Right atrium auricular region (tissue), 2 donors: ENCODE measurements at regions not wholly inside any gene's neighbourhood (a gene's known extent, or its start where the extent isn't known, plus 50 kb on each side); places are given as distances from the start of the nearest gene placed in this dataset.
"Not testable (repeated sequence)": the region's sequence is repeated elsewhere in the genome, so short reads cannot be mapped to it uniquely, and the experiment has no call there.

Experiments used
- DNase-seq: peaks from one replicate; pipeline ENCODE4 v3.0.0-alpha.2; 2019; ENCODE audit warnings: low spot score
- H3K27ac ChIP-seq, 2 donors: fragments of 200-600 bp; sonication (generic); 1 replicate in 1 of 2; 2 replicates in 1 of 2; pipeline ENCODE4 v1.5.1; 2016 to 2019
- H3K27me3 ChIP-seq, 2 donors: fragments of 200-600 bp; sonication (generic); one replicate each; pipeline versions ENCODE4 v1.5.1 to v1.6.0; 2017 to 2019
- H3K36me3 ChIP-seq: fragments of 200-600 bp; sonication (generic); one replicate; pipeline ENCODE4 v1.5.1; 2016
- H3K4me1 ChIP-seq, 2 donors: fragments of 200-600 bp; sonication (generic); one replicate each; pipeline versions ENCODE4 v1.5.1 to v1.6.0; 2017 to 2019
- H3K4me3 ChIP-seq, 2 donors: fragments of 200-600 bp; sonication (generic); 1 replicate in 1 of 2; 2 replicates in 1 of 2; pipeline ENCODE4 v1.5.1; 2017 to 2019; ENCODE audit warnings: mild to moderate bottlenecking in 1 of 2, moderate library complexity in 1 of 2
- H3K9me3 ChIP-seq, 2 donors: fragments of 200-600 bp; sonication (generic); one replicate each; pipeline ENCODE4 v1.5.1; 2019
- TF ChIP-seq, protein P1 (sequence below), 2 donors: fragments of 200-600 bp; sonication (generic); IDR thresholded peaks; one replicate each; pipeline ENCODE4 v1.5.1; 2019; ENCODE audit warnings: antibody characterized with exemption in 2 of 2

GRCh38 chr2:210946395-210946794 lies 390.0 kb downstream of the CPS1 start:
- Histone ChIP-seq H3K4me3 (no peak overlapping the region), H3K36me3 (no peaks in the 10 kb centered on the region), H3K27ac (no peak overlapping the region), H3K4me1 (no peaks in the 10 kb centered on the region), H3K27me3 (no peaks in the 10 kb centered on the region), H3K9me3 (no peaks in the 10 kb centered on the region)
- TF ChIP-seq, protein P1, sequence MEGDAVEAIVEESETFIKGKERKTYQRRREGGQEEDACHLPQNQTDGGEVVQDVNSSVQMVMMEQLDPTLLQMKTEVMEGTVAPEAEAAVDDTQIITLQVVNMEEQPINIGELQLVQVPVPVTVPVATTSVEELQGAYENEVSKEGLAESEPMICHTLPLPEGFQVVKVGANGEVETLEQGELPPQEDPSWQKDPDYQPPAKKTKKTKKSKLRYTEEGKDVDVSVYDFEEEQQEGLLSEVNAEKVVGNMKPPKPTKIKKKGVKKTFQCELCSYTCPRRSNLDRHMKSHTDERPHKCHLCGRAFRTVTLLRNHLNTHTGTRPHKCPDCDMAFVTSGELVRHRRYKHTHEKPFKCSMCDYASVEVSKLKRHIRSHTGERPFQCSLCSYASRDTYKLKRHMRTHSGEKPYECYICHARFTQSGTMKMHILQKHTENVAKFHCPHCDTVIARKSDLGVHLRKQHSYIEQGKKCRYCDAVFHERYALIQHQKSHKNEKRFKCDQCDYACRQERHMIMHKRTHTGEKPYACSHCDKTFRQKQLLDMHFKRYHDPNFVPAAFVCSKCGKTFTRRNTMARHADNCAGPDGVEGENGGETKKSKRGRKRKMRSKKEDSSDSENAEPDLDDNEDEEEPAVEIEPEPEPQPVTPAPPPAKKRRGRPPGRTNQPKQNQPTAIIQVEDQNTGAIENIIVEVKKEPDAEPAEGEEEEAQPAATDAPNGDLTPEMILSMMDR (IDR thresholded peaks at IDR 0.05) = no peak
- no peak for DNase-seq

- DNase-seq, H3K27me3 ChIP-seq, H3K4me1 ChIP-seq, H3K4me3 ChIP-seq, H3K36me3 ChIP-seq, H3K27ac ChIP-seq, H3K9me3 ChIP-seq: not testable (repeated sequence)
Measured at GRCh38 chr2:210950434-210951060, 394.1 kb downstream of the CPS1 start.

DNA sequence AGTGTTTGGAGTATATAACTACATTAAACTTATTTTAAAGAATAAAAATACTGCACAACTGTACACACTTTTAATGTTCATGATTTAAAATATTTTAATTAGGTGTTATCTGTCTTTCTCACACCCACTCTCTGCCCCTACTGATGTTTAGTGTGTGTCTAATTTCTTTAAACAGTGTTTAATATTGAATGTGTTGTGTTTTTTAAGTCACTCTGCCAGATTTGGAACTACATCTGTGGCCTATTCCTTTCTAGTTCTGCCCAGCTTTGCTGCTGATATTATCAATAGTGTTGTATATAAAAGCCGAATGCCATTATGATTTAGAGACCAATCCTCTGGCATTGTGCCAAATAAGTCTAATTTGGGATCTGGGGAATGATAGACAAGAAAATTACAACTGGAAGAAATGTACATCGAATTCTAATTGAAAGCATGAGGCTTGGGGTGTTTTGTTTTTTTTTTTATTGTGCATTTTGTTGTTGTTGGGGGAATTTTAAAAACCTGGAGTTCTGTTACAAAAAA lies 398.0 kb downstream of the CPS1 start:
- no peak overlapping the region for H3K4me3 ChIP-seq
- no peaks in the 10 kb centered on the region for H3K9me3 ChIP-seq
- no peak for DNase-seq
- H3K27me3 ChIP-seq = no peaks in the 10 kb centered on the region
- TF ChIP-seq, protein P1 (IDR thresholded peaks at IDR 0.05) = no peak
- no peak overlapping the region for H3K27ac ChIP-seq
- no peaks in the 10 kb centered on the region for H3K36me3 ChIP-seq
- no peaks in the 10 kb centered on the region for H3K4me1 ChIP-seq

DNA sequence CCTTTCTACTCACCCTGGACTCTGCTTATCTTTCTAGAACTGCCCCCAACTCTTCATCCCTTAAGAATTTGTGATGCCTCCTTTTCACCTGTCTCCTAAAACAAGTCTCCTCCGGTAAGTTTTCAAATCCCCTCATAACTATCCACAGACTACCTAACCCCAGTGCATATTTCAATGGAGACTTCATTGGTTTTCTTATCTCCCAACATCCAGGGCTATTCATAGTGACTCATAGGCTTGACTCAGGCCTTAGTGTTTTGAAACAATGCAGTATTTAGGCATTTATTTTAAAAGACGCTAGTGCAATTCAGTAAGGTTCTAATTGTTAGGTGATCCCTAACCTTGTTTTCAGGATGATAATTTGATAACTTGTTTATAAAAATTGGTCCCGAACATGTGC lies 399.2 kb downstream of the CPS1 start:
- no peaks in the 10 kb centered on the region for H3K9me3 ChIP-seq
- DNase-seq = no peak
- H3K4me1 ChIP-seq = no peaks in the 10 kb centered on the region
- H3K4me3 ChIP-seq = no peak overlapping the region
- no peaks in the 10 kb centered on the region for H3K27me3 ChIP-seq
- no peak overlapping the region for H3K27ac ChIP-seq
- no peaks in the 10 kb centered on the region for H3K36me3 ChIP-seq
- TF ChIP-seq, protein P1 (IDR thresholded peaks at IDR 0.05) = no peak

DNA sequence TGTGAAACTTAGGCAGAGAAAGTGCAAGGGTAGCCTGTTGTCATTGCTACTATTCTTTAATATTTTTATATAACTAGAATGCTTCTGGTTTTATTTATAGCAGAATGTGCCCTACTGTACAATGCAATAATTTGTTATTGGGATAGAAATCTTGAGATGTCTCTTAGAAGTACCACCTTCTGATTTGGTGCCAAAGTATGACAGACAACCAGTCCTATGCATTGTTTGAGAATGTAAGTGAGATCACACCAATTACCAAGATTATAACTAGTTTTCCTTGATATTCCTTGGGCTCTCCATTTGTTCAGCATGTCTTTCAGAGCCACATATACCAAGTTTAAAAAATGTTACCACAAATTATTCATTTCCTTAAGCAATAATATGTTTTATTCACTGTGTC lies 399.7 kb downstream of the CPS1 start:
- H3K36me3 ChIP-seq = no peaks in the 10 kb centered on the region
- no peaks in the 10 kb centered on the region for H3K9me3 ChIP-seq
- no peak overlapping the region for H3K27ac ChIP-seq
- no peak overlapping the region for H3K4me3 ChIP-seq
- TF ChIP-seq, protein P1 (IDR thresholded peaks at IDR 0.05) = no peak
- H3K4me1 ChIP-seq = no peaks in the 10 kb centered on the region
- H3K27me3 ChIP-seq = no peaks in the 10 kb centered on the region
- DNase-seq = no peak

- no peaks in the 10 kb centered on the region for H3K9me3 ChIP-seq
- H3K36me3 ChIP-seq = no peaks in the 10 kb centered on the region
- DNase-seq = no peak
- no peak overlapping the region for H3K27ac ChIP-seq
- H3K4me1 ChIP-seq = no peaks in the 10 kb centered on the region
- H3K27me3 ChIP-seq = no peaks in the 10 kb centered on the region
- no peak overlapping the region for H3K4me3 ChIP-seq
- TF ChIP-seq, protein P1 (IDR thresholded peaks at IDR 0.05) = no peak
Measured at GRCh38 chr2:210961249-210961648, 404.9 kb downstream of the CPS1 start.
